SJSA1 (cell line): ENCODE measurements at regions not wholly inside any gene's neighbourhood (a gene's known extent, or its start where the extent isn't known, plus 50 kb on each side); places are given as distances from the start of the nearest gene placed in this dataset.

ENCODE experiments used
- DNase-seq, 2 experiments: peaks; one replicate each; pipeline ENCODE4 v3.0.0-alpha.2; 2015 to 2020; ENCODE audit warnings: low spot score in 2 of 2, low read depth in 1 of 2
- H3K27ac ChIP-seq: fragments of 250-450 bp; sonication (Bioruptor Pico); 2 replicates; pipeline ENCODE4 v1.5.1; 2020; ENCODE audit warnings: mild to moderate bottlenecking, moderate library complexity
- H3K27me3 ChIP-seq: fragments of 250-450 bp; sonication (Bioruptor Pico); replicated peaks from 2 replicates; pipeline ENCODE4 v1.5.1; 2020; ENCODE audit warnings: mild to moderate bottlenecking, moderate library complexity
- H3K36me3 ChIP-seq: fragments of 250-450 bp; sonication (Bioruptor Pico); 2 replicates; pipeline ENCODE4 v1.5.1; 2020; ENCODE audit warnings: mild to moderate bottlenecking
- H3K4me1 ChIP-seq: fragments of 250-450 bp; sonication (Bioruptor Pico); replicated peaks from 2 replicates; pipeline ENCODE4 v1.6.1; 2021; ENCODE audit warnings: mild to moderate bottlenecking
- H3K4me3 ChIP-seq: fragments of 250-450 bp; sonication (Bioruptor Pico); 2 replicates; pipeline ENCODE4 v1.5.1; 2020; ENCODE audit warnings: mild to moderate bottlenecking
- H3K9me3 ChIP-seq: fragments of 250-450 bp; sonication (Bioruptor Pico); replicated peaks from 2 replicates; pipeline ENCODE4 v1.5.1; 2020; ENCODE audit warnings: mild to moderate bottlenecking

DNA sequence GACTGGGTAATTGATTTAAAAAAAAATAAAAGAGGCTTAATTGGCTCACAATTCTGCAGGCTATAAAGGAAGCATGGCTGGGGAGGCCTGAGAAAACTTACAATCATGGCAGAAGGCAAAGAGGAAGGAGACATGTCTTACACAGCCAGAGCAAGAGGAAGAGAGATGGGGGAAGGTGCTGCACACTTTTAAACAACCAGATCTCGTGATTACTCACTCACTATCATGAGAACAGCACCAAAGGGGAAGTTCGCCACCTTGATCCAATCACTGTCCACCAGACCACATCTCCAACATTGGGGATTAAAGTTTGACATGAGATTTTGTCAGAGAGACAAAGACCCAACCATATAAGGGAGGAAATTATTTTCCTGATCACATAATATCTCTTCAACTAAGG is 138.8 kb upstream of the NR4A3 start:
- no peak overlapping the region for H3K27ac ChIP-seq
- no peaks in the 10 kb centered on the region for H3K27me3 ChIP-seq
- no peak for DNase-seq
- no peaks in the 10 kb centered on the region for H3K36me3 ChIP-seq
- no peak overlapping the region for H3K4me3 ChIP-seq
- H3K4me1 ChIP-seq: peaks cover 4% of the 10 kb centered on the region
- H3K9me3 ChIP-seq: no peaks in the 10 kb centered on the region

DNA sequence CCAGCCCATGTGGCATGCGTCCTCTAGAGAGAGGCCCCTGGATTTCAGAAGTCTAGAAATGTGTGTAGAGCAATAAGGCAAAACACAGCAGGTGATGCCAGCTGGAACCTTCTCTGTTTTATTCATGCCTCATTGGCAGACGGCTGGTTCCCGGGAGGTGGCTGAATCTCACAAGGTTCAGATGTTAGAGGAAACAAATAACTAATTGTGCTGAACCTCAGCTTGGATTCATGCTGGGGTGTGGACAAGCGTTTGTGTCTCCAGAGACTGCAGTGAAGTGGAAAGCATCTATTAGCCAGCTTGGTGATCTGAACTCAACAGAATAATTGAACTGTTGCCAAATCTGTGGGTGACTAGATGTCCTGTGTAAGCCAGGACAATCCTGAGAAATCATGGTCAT is 131.1 kb upstream of the NR4A3 start:
- Histone ChIP-seq H3K4me3 (no peak overlapping the region), H3K27me3 (no peaks in the 10 kb centered on the region), H3K4me1 (no peaks in the 10 kb centered on the region), H3K9me3 (no peaks in the 10 kb centered on the region), H3K36me3 (no peaks in the 10 kb centered on the region), H3K27ac (no peak overlapping the region)
- no peak for DNase-seq

GRCh38 chr9:99693888-99694287 is 127.8 kb upstream of the NR4A3 start:
- H3K4me3 ChIP-seq: no peak overlapping the region
- no peaks in the 10 kb centered on the region for H3K9me3 ChIP-seq
- H3K27ac ChIP-seq: no peak overlapping the region
- no peaks in the 10 kb centered on the region for H3K27me3 ChIP-seq
- H3K4me1 ChIP-seq: no peaks in the 10 kb centered on the region
- no peaks in the 10 kb centered on the region for H3K36me3 ChIP-seq
- no peak for DNase-seq

- no peaks in the 10 kb centered on the region for H3K4me1 ChIP-seq
- no peak overlapping the region for H3K27ac ChIP-seq
- H3K36me3 ChIP-seq: no peaks in the 10 kb centered on the region
- no peaks in the 10 kb centered on the region for H3K27me3 ChIP-seq
- no peak overlapping the region for H3K4me3 ChIP-seq
- H3K9me3 ChIP-seq: no peaks in the 10 kb centered on the region
- no peak for DNase-seq
These were observed 127.3 kb upstream of the NR4A3 start for GRCh38 chr9:99694393-99694792.

GRCh38 chr9:99699396-99699795 is 122.3 kb upstream of the NR4A3 start:
- no peaks in the 10 kb centered on the region for H3K4me1 ChIP-seq
- H3K9me3 ChIP-seq: no peaks in the 10 kb centered on the region

GRCh38 chr9:99712214-99712613 is 109.5 kb upstream of the NR4A3 start:
- Histone ChIP-seq H3K27me3 (no peaks in the 10 kb centered on the region), H3K4me3 (no peak overlapping the region), H3K9me3 (no peaks in the 10 kb centered on the region), H3K36me3 (no peaks in the 10 kb centered on the region), H3K27ac (no peak overlapping the region), H3K4me1 (no peaks in the 10 kb centered on the region)
- no peak for DNase-seq

More at GRCh38 chr9:99699396-99699795, 122.3 kb upstream of the NR4A3 start:
- DNase-seq: no peak
- Histone ChIP-seq H3K36me3 (no peaks in the 10 kb centered on the region), H3K27me3 (no peaks in the 10 kb centered on the region), H3K27ac (no peak overlapping the region), H3K4me3 (no peak overlapping the region)

DNA sequence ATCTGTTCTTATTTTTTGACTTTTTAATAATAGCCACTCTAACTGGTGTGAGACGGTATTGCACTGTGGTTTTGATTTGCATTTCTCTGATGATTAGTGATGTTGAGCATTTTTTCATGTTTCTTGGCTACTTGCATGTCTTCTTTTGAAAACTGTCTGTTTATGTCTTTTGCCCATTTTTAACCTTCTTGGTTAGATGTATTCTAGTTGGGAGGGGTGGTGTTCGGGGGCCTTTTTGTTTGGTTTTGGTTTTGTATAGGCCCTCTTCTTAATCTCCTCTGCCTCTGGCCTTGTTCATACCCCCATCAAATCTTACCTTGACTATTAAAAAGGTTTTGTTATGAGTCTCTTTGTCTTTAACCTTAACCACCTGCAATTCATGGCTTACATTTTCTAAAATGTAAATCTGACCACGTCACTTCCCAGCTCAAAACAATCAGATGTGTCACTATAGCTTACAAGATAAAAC is 107.8 kb upstream of the NR4A3 start:
- H3K4me3 ChIP-seq: no peak overlapping the region
- H3K4me1 ChIP-seq: no peaks in the 10 kb centered on the region
- H3K36me3 ChIP-seq: no peaks in the 10 kb centered on the region
- H3K27ac ChIP-seq: no peak overlapping the region
- no peaks in the 10 kb centered on the region for H3K9me3 ChIP-seq
- DNase-seq: no peak
- H3K27me3 ChIP-seq: no peaks in the 10 kb centered on the region

DNA sequence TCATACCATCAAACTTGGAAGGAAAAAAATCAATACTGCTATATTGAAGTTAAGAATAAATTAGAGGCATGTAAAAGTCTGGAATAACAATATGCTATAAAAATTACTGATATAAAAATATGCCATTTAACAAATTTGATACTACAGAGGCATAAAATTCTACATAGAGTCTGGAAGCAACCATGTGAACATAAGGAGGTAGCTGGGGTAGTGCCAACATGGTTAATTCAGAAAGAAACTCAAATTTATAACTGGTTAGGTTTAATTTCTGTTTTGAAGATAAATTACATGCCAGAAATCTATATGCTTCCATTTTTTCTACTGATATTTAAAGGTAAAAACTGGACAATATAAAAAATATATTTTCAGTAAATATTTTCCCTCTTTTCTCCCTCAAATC is 103.1 kb upstream of the NR4A3 start:
- Histone ChIP-seq H3K36me3 (no peaks in the 10 kb centered on the region), H3K27me3 (no peaks in the 10 kb centered on the region), H3K27ac (no peak overlapping the region), H3K4me1 (no peaks in the 10 kb centered on the region), H3K9me3 (no peaks in the 10 kb centered on the region), H3K4me3 (no peak overlapping the region)
- no peak for DNase-seq

GRCh38 chr9:99720455-99721050 is 101.1 kb upstream of the NR4A3 start:
- DNase-seq: no peak
- Histone ChIP-seq H3K27ac (no peak overlapping the region), H3K27me3 (no peaks in the 10 kb centered on the region), H3K4me1 (no peaks in the 10 kb centered on the region), H3K36me3 (no peaks in the 10 kb centered on the region), H3K9me3 (no peaks in the 10 kb centered on the region), H3K4me3 (no peak overlapping the region)

DNA sequence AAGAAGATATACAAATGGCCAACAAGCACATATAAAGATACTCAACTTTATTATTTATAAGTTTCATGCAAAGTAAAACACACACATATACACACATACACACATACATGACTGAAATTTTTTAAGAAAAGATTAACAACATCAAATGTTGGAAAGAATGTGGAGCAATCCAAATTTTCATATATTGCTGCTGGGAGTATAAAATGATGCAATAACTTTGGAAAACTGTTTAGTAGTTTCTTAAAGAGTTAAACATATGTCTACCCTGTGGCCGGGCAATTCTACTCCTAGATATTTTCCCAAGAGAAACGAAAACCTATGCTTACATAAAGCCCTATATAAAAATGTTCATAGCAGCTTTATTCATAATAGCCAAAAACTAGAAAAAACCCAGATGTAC is 99.8 kb upstream of the NR4A3 start:
- Histone ChIP-seq H3K9me3 (no peaks in the 10 kb centered on the region), H3K36me3 (no peaks in the 10 kb centered on the region), H3K27ac (no peak overlapping the region), H3K27me3 (no peaks in the 10 kb centered on the region), H3K4me3 (no peak overlapping the region), H3K4me1 (no peaks in the 10 kb centered on the region)
- DNase-seq: no peak

DNA sequence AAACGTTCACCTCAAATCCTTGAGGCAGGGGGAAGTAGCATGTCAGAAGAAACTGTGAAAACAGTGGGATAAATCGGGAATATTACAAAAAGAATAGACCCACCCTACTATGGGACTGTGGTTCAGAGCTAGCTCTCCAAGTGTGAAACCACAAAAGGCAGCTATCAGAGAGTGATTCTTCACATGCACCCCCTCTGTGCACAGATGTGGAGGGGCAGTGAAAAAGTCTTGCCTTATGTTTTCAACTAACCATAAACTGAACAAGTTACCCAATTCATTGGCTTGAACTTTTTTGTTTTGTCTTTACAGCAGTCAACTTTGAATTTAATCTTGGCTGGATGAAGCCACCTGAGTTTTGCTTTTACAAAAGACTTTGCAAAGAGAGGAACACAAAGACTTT is 98.8 kb upstream of the NR4A3 start:
- Histone ChIP-seq H3K36me3 (no peaks in the 10 kb centered on the region), H3K27ac (no peak overlapping the region), H3K27me3 (no peaks in the 10 kb centered on the region), H3K4me1 (no peaks in the 10 kb centered on the region), H3K4me3 (no peak overlapping the region), H3K9me3 (no peaks in the 10 kb centered on the region)
- DNase-seq: no peak

DNA sequence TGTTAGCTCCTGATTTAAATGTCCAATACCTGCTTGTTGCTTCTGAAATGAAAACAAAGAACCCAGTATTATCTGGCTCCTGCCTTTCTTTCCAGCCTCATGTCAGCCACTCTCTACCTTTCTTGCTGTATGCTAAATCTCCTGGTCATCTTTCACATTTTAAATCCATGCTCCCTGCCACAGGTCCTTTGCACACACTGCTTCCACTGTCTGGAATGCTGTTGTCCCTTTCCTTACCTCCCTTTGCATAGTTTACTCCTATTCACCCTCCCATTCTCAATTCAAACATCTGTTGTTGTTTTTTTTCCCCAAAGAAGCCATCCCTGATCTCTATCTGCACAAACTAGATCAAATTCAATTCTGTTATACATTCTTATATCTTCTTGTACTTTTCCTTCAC is 97.0 kb upstream of the NR4A3 start:
- Histone ChIP-seq H3K9me3 (no peaks in the 10 kb centered on the region), H3K27me3 (no peaks in the 10 kb centered on the region)
- no peak for DNase-seq

DNA sequence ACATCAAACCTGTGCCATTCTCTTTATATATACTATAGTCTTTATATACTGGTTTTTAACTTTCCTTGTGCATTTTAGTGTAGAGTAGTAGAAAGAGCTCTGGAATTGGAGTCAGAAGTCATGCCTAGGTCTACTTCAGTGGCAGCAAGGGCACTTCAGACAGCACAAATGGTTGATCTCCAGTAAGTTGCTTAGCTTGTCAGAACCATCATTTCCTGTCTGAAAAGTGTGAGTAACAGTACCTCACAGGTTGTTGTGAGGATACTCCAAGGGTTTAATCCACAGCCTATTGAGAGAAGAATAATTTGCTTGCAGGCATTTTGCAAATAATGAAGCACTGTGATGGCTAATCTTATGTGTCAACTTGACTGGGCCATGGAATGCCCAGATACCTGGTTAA is 95.8 kb upstream of the NR4A3 start:
- DNase-seq: no peak
- Histone ChIP-seq H3K27me3 (no peaks in the 10 kb centered on the region), H3K4me3 (no peak overlapping the region), H3K36me3 (no peaks in the 10 kb centered on the region), H3K27ac (no peak overlapping the region), H3K9me3 (no peaks in the 10 kb centered on the region), H3K4me1 (no peaks in the 10 kb centered on the region)

More for the DNA sequence above, 97.0 kb upstream of the NR4A3 start:
- H3K4me1 ChIP-seq: no peaks in the 10 kb centered on the region
- no peak overlapping the region for H3K4me3 ChIP-seq
- H3K36me3 ChIP-seq: no peaks in the 10 kb centered on the region
- no peak overlapping the region for H3K27ac ChIP-seq

- no peak for DNase-seq
- H3K9me3 ChIP-seq: no peaks in the 10 kb centered on the region
- H3K4me1 ChIP-seq: no peaks in the 10 kb centered on the region
- no peak overlapping the region for H3K4me3 ChIP-seq
- H3K27ac ChIP-seq: no peak overlapping the region
- no peaks in the 10 kb centered on the region for H3K27me3 ChIP-seq
- H3K36me3 ChIP-seq: no peaks in the 10 kb centered on the region
These were observed 94.9 kb upstream of the NR4A3 start for GRCh38 chr9:99726758-99727157.

DNA sequence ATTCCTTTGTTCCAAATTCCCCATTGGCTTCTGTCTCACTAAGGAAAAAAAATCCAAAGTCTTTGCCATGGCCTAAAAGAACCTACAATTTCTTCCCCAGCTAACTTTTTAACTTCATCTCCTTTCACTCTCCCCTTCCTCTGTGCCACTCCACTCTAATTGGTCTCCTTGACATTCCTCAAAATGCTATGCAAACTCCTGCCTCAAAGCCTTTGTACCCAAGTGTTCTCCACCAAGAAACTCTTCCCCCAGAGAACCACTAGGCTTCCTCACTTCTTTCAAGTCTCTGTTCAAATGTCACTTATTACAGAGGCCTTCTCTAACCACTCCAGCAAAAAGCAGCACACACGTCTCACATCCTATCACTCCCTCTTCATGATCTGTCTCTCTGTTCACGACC is 91.6 kb upstream of the NR4A3 start:
- Histone ChIP-seq H3K27me3 (no peaks in the 10 kb centered on the region), H3K4me3 (no peak overlapping the region), H3K27ac (no peak overlapping the region), H3K9me3 (no peaks in the 10 kb centered on the region), H3K4me1 (no peaks in the 10 kb centered on the region), H3K36me3 (no peaks in the 10 kb centered on the region)
- no peak for DNase-seq
